ENCODE measurements at regions not wholly inside any gene's neighbourhood (a gene's known extent, or its start where the extent isn't known, plus 50 kb on each side); places are given as distances from the start of the nearest gene placed in this dataset.

GRCh38 chr14:28321475-28322244 is 444.9 kb upstream of the FOXG1 start:
- DNase-seq (ENCODE audit: insufficient read length, low spot score, missing footprints), result no peak
- no peak overlapping the region for H2AFZ ChIP-seq (ENCODE audit: low read length)

GRCh38 chr14:28323366-28323765 is 443.2 kb upstream of the FOXG1 start:
- no peak overlapping the region for H2AFZ ChIP-seq (ENCODE audit: low read length)
- no peak overlapping the region for H3K4me2 ChIP-seq (ENCODE audit: insufficient read depth, low read length)
- no peaks in the 10 kb centered on the region for H3K36me3 ChIP-seq (ENCODE audit: insufficient read depth, low read length)
- DNase-seq (ENCODE audit: insufficient read length, low spot score, missing footprints), result no peak
- H3K9me3 ChIP-seq (ENCODE audit: low read depth, low read length), result peaks cover 2% of the 10 kb centered on the region
- no peaks in the 10 kb centered on the region for H4K20me1 ChIP-seq (ENCODE audit: insufficient read depth, low read length)
- no peaks in the 10 kb centered on the region for H3K4me1 ChIP-seq (ENCODE audit: insufficient read depth, low read length)
- H3K79me2 ChIP-seq (ENCODE audit: insufficient read depth, low read length), result no peaks in the 10 kb centered on the region
- TF ChIP-seq CTCF (IDR thresholded peaks at IDR 0.05; ENCODE audit: extremely low read depth, low read depth, low read length), result no peak
- no peaks in the 10 kb centered on the region for H3K27me3 ChIP-seq (ENCODE audit: insufficient read depth, low read length)
- no peak overlapping the region for H3K4me3 ChIP-seq (ENCODE audit: insufficient read depth, low read length)
- H3K27ac ChIP-seq (ENCODE audit: low read depth, low read length), result no peak overlapping the region

More at GRCh38 chr14:28321475-28322244, 444.9 kb upstream of the FOXG1 start:
- Histone ChIP-seq H3K4me1 (ENCODE audit: insufficient read depth, low read length) (no peaks in the 10 kb centered on the region), H3K4me2 (ENCODE audit: insufficient read depth, low read length) (no peak overlapping the region), H3K36me3 (ENCODE audit: insufficient read depth, low read length) (no peaks in the 10 kb centered on the region), H3K27ac (ENCODE audit: low read depth, low read length) (no peak overlapping the region), H4K20me1 (ENCODE audit: insufficient read depth, low read length) (no peaks in the 10 kb centered on the region), H3K9me3 (ENCODE audit: low read depth, low read length) (no peaks in the 10 kb centered on the region), H3K79me2 (ENCODE audit: insufficient read depth, low read length) (no peaks in the 10 kb centered on the region), H3K27me3 (ENCODE audit: insufficient read depth, low read length) (no peaks in the 10 kb centered on the region), H3K4me3 (ENCODE audit: insufficient read depth, low read length) (no peak overlapping the region)
- TF ChIP-seq CTCF (IDR thresholded peaks at IDR 0.05; ENCODE audit: extremely low read depth, low read depth, low read length), result no peak

- H3K27me3 ChIP-seq (ENCODE audit: insufficient read depth, low read length), result no peaks in the 10 kb centered on the region
- no peak overlapping the region for H3K4me2 ChIP-seq (ENCODE audit: insufficient read depth, low read length)
- no peaks in the 10 kb centered on the region for H3K4me1 ChIP-seq (ENCODE audit: insufficient read depth, low read length)
- H3K36me3 ChIP-seq (ENCODE audit: insufficient read depth, low read length), result no peaks in the 10 kb centered on the region
- H3K4me3 ChIP-seq (ENCODE audit: insufficient read depth, low read length), result no peak overlapping the region
- no peaks in the 10 kb centered on the region for H4K20me1 ChIP-seq (ENCODE audit: insufficient read depth, low read length)
- H3K27ac ChIP-seq (ENCODE audit: low read depth, low read length), result no peak overlapping the region
- TF ChIP-seq CTCF (IDR thresholded peaks at IDR 0.05; ENCODE audit: extremely low read depth, low read depth, low read length), result no peak
- H3K9me3 ChIP-seq (ENCODE audit: low read depth, low read length), result peaks cover 2% of the 10 kb centered on the region
- no peak overlapping the region for H2AFZ ChIP-seq (ENCODE audit: low read length)
- H3K79me2 ChIP-seq (ENCODE audit: insufficient read depth, low read length), result no peaks in the 10 kb centered on the region
- DNase-seq (ENCODE audit: insufficient read length, low spot score, missing footprints), result no peak
These were observed 442.4 kb upstream of the FOXG1 start for GRCh38 chr14:28323951-28324741.

- H3K4me1 ChIP-seq (ENCODE audit: insufficient read depth, low read length), result no peaks in the 10 kb centered on the region
- H3K36me3 ChIP-seq (ENCODE audit: insufficient read depth, low read length), result no peaks in the 10 kb centered on the region
- H3K27ac ChIP-seq (ENCODE audit: low read depth, low read length), result no peak overlapping the region
- H2AFZ ChIP-seq (ENCODE audit: low read length), result no peak overlapping the region
- H3K27me3 ChIP-seq (ENCODE audit: insufficient read depth, low read length), result no peaks in the 10 kb centered on the region
- DNase-seq (ENCODE audit: insufficient read length, low spot score, missing footprints), result no peak
- no peak overlapping the region for H3K4me2 ChIP-seq (ENCODE audit: insufficient read depth, low read length)
- H3K79me2 ChIP-seq (ENCODE audit: insufficient read depth, low read length), result no peaks in the 10 kb centered on the region
- no peak for TF ChIP-seq CTCF (IDR thresholded peaks at IDR 0.05; ENCODE audit: extremely low read depth, low read depth, low read length)
- H3K9me3 ChIP-seq (ENCODE audit: low read depth, low read length), result no peaks in the 10 kb centered on the region
- no peak overlapping the region for H3K4me3 ChIP-seq (ENCODE audit: insufficient read depth, low read length)
- no peaks in the 10 kb centered on the region for H4K20me1 ChIP-seq (ENCODE audit: insufficient read depth, low read length)
These were observed 425.8 kb upstream of the FOXG1 start for GRCh38 chr14:28340816-28341215.
